Neural progenitor cell (in vitro differentiated cells): ENCODE measurements at regions not wholly inside any gene's neighbourhood (a gene's known extent, or its start where the extent isn't known, plus 50 kb on each side); places are given as distances from the start of the nearest gene placed in this dataset.

ENCODE experiments used
- DNase-seq: peaks from one replicate; pipeline ENCODE4 v3.0.0-alpha.2; 2016; ENCODE audit warnings: low spot score
- H2AFZ ChIP-seq: fragments of 200-600 bp; sonication (generic); replicated peaks from 2 replicates; pipeline ENCODE4 v1.6.1; 2016; ENCODE audit warnings: antibody characterized with exemption
- H3F3A ChIP-seq: fragments of 200-600 bp; sonication (generic); 2 replicates; pipeline ENCODE4 v1.6.1; 2016; ENCODE audit warnings: antibody characterized with exemption, low read depth
- H3K27ac ChIP-seq: fragments of 200-600 bp; sonication (generic); 2 replicates; pipeline ENCODE4 v1.5.1; 2016; ENCODE audit warnings: mild to moderate bottlenecking
- H3K27me3 ChIP-seq: fragments of 200-600 bp; sonication (generic); 2 replicates; pipeline ENCODE4 v1.6.1; 2016; ENCODE audit warnings: mild to moderate bottlenecking, moderate library complexity
- H3K36me3 ChIP-seq: fragments of 200-600 bp; sonication (generic); 2 replicates; pipeline ENCODE4 v1.5.1; 2016
- H3K4me1 ChIP-seq: fragments of 200-600 bp; sonication (generic); 2 replicates; pipeline ENCODE4 v1.6.1; 2016; ENCODE audit warnings: mixed run types
- H3K4me2 ChIP-seq: fragments of 200-600 bp; sonication (generic); 2 replicates; pipeline ENCODE4 v1.6.1; 2016
- H3K4me3 ChIP-seq: fragments of 200-600 bp; sonication (generic); 2 replicates; pipeline ENCODE4 v1.5.1; 2016
- H3K79me2 ChIP-seq: fragments of 200-600 bp; sonication (generic); 2 replicates; pipeline ENCODE4 v1.6.1; 2016; ENCODE audit warnings: low read depth
- H3K9ac ChIP-seq: fragments of 200-600 bp; sonication (generic); 2 replicates; pipeline ENCODE4 v1.6.1; 2016
- H3K9me3 ChIP-seq: fragments of 200-600 bp; sonication (generic); 2 replicates; pipeline ENCODE4 v1.5.1; 2016; ENCODE audit warnings: low read depth
- H4K20me1 ChIP-seq: fragments of 200-600 bp; sonication (generic); 2 replicates; pipeline ENCODE4 v1.6.1; 2016; ENCODE audit warnings: low read depth
- H3K27ac Mint-ChIP-seq: 3 replicates; pipeline ENCODE4 v1.8.0; 2021; ENCODE audit warnings: mixed read lengths
- H3K27me3 Mint-ChIP-seq: 2 replicates; pipeline ENCODE4 v1.8.0; 2022; ENCODE audit warnings: low read depth, mild to moderate bottlenecking, inconsistent platforms, moderate library complexity, mixed read lengths; ENCODE audit not compliant: insufficient read depth
- H3K36me3 Mint-ChIP-seq: 3 replicates; pipeline ENCODE4 v1.8.0; 2021; ENCODE audit warnings: mixed read lengths
- H3K4me1 Mint-ChIP-seq: 3 replicates; pipeline ENCODE4 v1.8.0; 2021; ENCODE audit warnings: mixed read lengths
- H3K4me3 Mint-ChIP-seq: 3 replicates; pipeline ENCODE4 v1.8.0; 2021; ENCODE audit warnings: mild to moderate bottlenecking, moderate library complexity, mixed read lengths
- H3K9me3 Mint-ChIP-seq: 3 replicates; pipeline ENCODE4 v1.8.0; 2020; ENCODE audit warnings: mixed read lengths
- EZH2 ChIP-seq: fragments of 200-600 bp; sonication (generic); IDR thresholded peaks from 2 replicates; pipeline ENCODE4 v1.6.1; 2017; ENCODE audit warnings: antibody characterized with exemption, mild to moderate bottlenecking, moderate library complexity
- EZH2phosphoT487 ChIP-seq: fragments of 200-600 bp; sonication (generic); IDR thresholded peaks from 2 replicates; pipeline ENCODE4 v1.6.1; 2017; ENCODE audit warnings: antibody characterized with exemption
- TF ChIP-seq, protein P1 (sequence below): fragments of 200-600 bp; sonication (generic); IDR thresholded peaks from 2 replicates; pipeline ENCODE4 v1.5.1; 2017; ENCODE audit warnings: antibody characterized with exemption, mild to moderate bottlenecking

DNA sequence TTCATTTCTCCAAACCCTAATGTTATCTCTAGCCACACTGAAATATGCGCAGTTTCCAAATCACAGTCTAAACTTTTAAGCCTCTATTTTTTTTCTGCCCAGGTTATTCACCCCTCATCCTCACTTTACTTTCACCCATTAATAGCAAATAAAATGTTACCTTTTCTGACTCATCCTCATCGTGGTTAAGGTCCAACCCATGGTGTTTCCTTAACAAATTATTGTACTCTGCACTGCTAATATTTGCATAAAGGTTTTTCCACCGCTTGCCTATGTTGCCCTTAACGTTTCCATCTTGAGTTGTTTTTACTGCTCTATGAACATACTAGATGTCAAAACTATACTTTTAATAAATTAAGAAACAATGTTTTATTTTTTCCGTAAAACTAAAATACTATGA lies 780.9 kb upstream of the KLHL1 start:
- H3K4me3 Mint-ChIP-seq = no peak overlapping the region
- Histone ChIP-seq H2AFZ (no peak overlapping the region), H3K9me3 (peaks cover 4% of the 10 kb centered on the region), H3K36me3 (no peaks in the 10 kb centered on the region), H4K20me1 (no peaks in the 10 kb centered on the region), H3K27me3 (no peaks in the 10 kb centered on the region), H3K4me1 (peaks cover 7% of the 10 kb centered on the region), H3K9ac (no peak overlapping the region), H3K4me2 (no peak overlapping the region), H3K79me2 (no peaks in the 10 kb centered on the region), H3F3A (no peaks in the 10 kb centered on the region), H3K4me3 (no peak overlapping the region), H3K27ac (no peak overlapping the region)
- H3K36me3 Mint-ChIP-seq = no peaks in the 10 kb centered on the region
- no peaks in the 10 kb centered on the region for H3K4me1 Mint-ChIP-seq
- no peaks in the 10 kb centered on the region for H3K27me3 Mint-ChIP-seq
- DNase-seq = no peak
- TF ChIP-seq EZH2 = no peak
- TF ChIP-seq EZH2phosphoT487 = no peak
- TF ChIP-seq, protein P1, sequence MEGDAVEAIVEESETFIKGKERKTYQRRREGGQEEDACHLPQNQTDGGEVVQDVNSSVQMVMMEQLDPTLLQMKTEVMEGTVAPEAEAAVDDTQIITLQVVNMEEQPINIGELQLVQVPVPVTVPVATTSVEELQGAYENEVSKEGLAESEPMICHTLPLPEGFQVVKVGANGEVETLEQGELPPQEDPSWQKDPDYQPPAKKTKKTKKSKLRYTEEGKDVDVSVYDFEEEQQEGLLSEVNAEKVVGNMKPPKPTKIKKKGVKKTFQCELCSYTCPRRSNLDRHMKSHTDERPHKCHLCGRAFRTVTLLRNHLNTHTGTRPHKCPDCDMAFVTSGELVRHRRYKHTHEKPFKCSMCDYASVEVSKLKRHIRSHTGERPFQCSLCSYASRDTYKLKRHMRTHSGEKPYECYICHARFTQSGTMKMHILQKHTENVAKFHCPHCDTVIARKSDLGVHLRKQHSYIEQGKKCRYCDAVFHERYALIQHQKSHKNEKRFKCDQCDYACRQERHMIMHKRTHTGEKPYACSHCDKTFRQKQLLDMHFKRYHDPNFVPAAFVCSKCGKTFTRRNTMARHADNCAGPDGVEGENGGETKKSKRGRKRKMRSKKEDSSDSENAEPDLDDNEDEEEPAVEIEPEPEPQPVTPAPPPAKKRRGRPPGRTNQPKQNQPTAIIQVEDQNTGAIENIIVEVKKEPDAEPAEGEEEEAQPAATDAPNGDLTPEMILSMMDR = no peak
- no peak overlapping the region for H3K27ac Mint-ChIP-seq
- peaks cover 7% of the 10 kb centered on the region for H3K9me3 Mint-ChIP-seq

DNA sequence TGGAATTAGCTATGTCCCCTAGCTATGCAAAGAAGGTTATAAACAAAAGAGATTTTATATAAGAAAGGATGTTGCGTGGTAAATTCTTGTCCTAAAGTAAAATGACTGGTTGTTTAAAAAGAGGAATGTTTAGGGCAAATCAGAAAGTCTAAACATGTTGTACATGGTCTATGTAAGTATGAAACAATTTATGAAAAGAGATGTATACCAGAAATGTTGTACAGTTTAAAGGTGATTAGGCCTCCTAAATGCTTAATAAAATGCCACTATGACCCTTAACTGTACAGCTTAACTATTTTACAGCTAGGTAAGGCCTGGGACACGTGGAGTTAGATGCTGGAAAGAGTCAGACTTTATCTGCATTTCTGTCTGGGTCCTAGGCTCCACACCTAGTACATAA lies 775.9 kb upstream of the KLHL1 start:
- H4K20me1 ChIP-seq = no peaks in the 10 kb centered on the region
- peaks cover 13% of the 10 kb centered on the region for H3K9me3 ChIP-seq
- no peaks in the 10 kb centered on the region for H3K36me3 Mint-ChIP-seq
- no peaks in the 10 kb centered on the region for H3K36me3 ChIP-seq
- no peak overlapping the region for H3K4me2 ChIP-seq
- TF ChIP-seq, protein P1 = no peak
- no peak for TF ChIP-seq EZH2
- no peak for TF ChIP-seq EZH2phosphoT487
- H3K27ac Mint-ChIP-seq = no peak overlapping the region
- no peak overlapping the region for H3K27ac ChIP-seq
- no peaks in the 10 kb centered on the region for H3F3A ChIP-seq
- no peaks in the 10 kb centered on the region for H3K4me1 ChIP-seq
- no peaks in the 10 kb centered on the region for H3K4me1 Mint-ChIP-seq
- no peak overlapping the region for H3K4me3 ChIP-seq
- H3K27me3 Mint-ChIP-seq = no peaks in the 10 kb centered on the region
- no peak overlapping the region for H3K9ac ChIP-seq
- no peaks in the 10 kb centered on the region for H3K27me3 ChIP-seq
- H2AFZ ChIP-seq = no peak overlapping the region
- no peaks in the 10 kb centered on the region for H3K79me2 ChIP-seq
- peaks cover 14% of the 10 kb centered on the region for H3K9me3 Mint-ChIP-seq
- H3K4me3 Mint-ChIP-seq = no peak overlapping the region
- DNase-seq = no peak

DNA sequence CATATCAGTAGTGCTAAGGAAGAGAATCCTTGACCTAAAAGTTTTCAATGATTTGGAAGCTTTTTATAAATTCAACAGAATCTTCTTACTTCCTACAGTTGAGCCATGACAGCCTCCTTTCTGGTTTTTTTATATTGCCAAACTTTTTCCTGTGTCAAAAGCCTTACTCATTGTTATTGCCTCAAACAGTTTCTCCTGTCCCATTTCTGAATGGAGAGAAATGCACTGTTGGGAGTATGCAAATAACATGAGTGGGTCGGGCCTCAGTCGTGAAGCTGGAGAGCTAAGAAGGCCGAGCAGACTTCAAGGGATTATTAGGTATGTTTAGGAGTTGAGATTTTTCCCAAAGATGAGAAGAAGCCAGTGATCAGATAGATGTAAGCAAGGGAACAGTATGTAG lies 766.4 kb upstream of the KLHL1 start:
- H3K27me3 Mint-ChIP-seq = no peaks in the 10 kb centered on the region
- Histone ChIP-seq H3K27ac (no peak overlapping the region), H3K4me1 (no peaks in the 10 kb centered on the region), H3F3A (no peaks in the 10 kb centered on the region), H2AFZ (no peak overlapping the region), H3K4me3 (no peak overlapping the region), H3K9me3 (no peaks in the 10 kb centered on the region), H3K27me3 (no peaks in the 10 kb centered on the region), H4K20me1 (no peaks in the 10 kb centered on the region), H3K36me3 (no peaks in the 10 kb centered on the region), H3K4me2 (no peak overlapping the region), H3K9ac (no peak overlapping the region), H3K79me2 (no peaks in the 10 kb centered on the region)
- no peak overlapping the region for H3K4me3 Mint-ChIP-seq
- H3K9me3 Mint-ChIP-seq = no peaks in the 10 kb centered on the region
- H3K36me3 Mint-ChIP-seq = no peaks in the 10 kb centered on the region
- no peak overlapping the region for H3K27ac Mint-ChIP-seq
- DNase-seq = no peak
- TF ChIP-seq EZH2phosphoT487 = no peak
- TF ChIP-seq, protein P1 = no peak
- TF ChIP-seq EZH2 = no peak
- no peaks in the 10 kb centered on the region for H3K4me1 Mint-ChIP-seq

DNA sequence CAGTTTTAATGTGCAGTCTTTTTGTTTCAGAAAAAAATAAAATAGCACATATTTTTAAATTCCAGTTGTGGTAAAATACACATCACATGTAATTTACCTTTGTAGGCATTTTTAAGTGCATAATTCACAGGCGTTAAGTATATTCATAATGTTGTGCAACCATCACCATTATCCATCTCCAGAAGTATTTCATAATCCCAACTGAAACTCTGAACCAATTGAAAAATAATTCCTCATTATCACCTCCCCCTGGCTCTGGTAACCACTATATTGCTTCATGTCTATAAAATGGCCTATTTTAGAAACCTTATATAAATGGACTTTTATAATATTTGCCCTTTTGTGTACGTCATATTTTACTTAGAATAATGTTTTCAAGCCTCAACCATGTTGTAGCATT lies 756.5 kb upstream of the KLHL1 start:
- no peak overlapping the region for H2AFZ ChIP-seq
- no peaks in the 10 kb centered on the region for H3K9me3 Mint-ChIP-seq
- H3K79me2 ChIP-seq = no peaks in the 10 kb centered on the region
- H3K27ac ChIP-seq = no peak overlapping the region
- H3K36me3 Mint-ChIP-seq = no peaks in the 10 kb centered on the region
- no peak overlapping the region for H3K4me2 ChIP-seq
- H3K4me1 ChIP-seq = no peaks in the 10 kb centered on the region
- no peak overlapping the region for H3K9ac ChIP-seq
- no peaks in the 10 kb centered on the region for H3K36me3 ChIP-seq
- H4K20me1 ChIP-seq = no peaks in the 10 kb centered on the region
- H3K9me3 ChIP-seq = no peaks in the 10 kb centered on the region
- no peak overlapping the region for H3K27ac Mint-ChIP-seq
- no peak overlapping the region for H3K4me3 ChIP-seq
- H3K4me1 Mint-ChIP-seq = no peaks in the 10 kb centered on the region
- no peaks in the 10 kb centered on the region for H3K27me3 ChIP-seq
- TF ChIP-seq EZH2phosphoT487 (no peak), EZH2 (no peak)
- TF ChIP-seq, protein P1 = no peak
- H3F3A ChIP-seq = no peaks in the 10 kb centered on the region
- H3K27me3 Mint-ChIP-seq = no peaks in the 10 kb centered on the region
- no peak overlapping the region for H3K4me3 Mint-ChIP-seq
- DNase-seq = no peak
